MM.1S (cell line): ENCODE measurements at regions not wholly inside any gene's neighbourhood (a gene's known extent, or its start where the extent isn't known, plus 50 kb on each side); places are given as distances from the start of the nearest gene placed in this dataset.

Source experiments
- EZH2 ChIP-seq: fragments of 300-600 bp; sonication (generic); optimal IDR thresholded peaks from 2 replicates; pipeline ENCODE3; 2017; ENCODE audit warnings: low read depth, mild to moderate bottlenecking, antibody characterized with exemption, low read length, mixed read lengths
- EZH2phosphoT487 ChIP-seq: fragments of 300-600 bp; sonication (generic); IDR thresholded peaks from 2 replicates; pipeline ENCODE4 v1.6.1; 2018; ENCODE audit warnings: antibody characterized with exemption, low read length
- TF ChIP-seq, protein P1 (sequence below): fragments of 300-600 bp; sonication (generic); IDR thresholded peaks from 2 replicates; pipeline ENCODE4 v1.5.1; 2016; ENCODE audit warnings: antibody characterized with exemption, low read length, mixed read lengths

DNA sequence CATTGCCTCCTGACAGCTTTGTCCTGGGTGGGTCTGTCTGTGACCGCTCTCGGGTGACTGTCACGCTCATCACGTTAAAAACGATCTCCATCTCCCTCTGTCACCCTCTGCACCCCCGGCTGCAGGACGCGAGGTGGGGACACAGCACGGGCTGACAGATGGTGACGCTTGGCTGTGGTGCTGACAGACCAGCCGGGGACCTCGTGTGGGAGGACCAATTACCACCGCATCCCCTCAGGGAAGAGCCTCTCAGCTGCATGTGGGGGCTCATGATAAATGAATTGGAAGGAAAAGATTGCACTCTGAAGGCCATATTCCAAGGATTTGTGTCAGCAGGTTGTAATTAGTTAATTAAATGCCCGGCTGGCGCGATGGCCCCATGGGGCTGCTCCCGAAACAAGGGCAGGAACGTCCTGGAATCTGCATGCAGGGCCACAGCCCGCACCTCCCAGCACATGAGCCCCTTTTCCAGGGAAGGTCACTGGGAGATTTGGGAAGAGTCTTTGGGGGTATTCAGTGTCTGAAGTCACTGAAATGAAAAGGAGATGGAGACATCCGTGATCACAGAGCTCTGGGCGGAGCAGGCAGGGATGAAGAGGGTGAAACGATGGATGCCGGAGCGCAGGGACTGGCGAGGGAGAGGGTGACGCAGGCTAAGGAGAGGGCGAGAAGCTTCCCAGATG, 87.1 kb downstream of the ERMARD start:
- TF ChIP-seq, protein P1, sequence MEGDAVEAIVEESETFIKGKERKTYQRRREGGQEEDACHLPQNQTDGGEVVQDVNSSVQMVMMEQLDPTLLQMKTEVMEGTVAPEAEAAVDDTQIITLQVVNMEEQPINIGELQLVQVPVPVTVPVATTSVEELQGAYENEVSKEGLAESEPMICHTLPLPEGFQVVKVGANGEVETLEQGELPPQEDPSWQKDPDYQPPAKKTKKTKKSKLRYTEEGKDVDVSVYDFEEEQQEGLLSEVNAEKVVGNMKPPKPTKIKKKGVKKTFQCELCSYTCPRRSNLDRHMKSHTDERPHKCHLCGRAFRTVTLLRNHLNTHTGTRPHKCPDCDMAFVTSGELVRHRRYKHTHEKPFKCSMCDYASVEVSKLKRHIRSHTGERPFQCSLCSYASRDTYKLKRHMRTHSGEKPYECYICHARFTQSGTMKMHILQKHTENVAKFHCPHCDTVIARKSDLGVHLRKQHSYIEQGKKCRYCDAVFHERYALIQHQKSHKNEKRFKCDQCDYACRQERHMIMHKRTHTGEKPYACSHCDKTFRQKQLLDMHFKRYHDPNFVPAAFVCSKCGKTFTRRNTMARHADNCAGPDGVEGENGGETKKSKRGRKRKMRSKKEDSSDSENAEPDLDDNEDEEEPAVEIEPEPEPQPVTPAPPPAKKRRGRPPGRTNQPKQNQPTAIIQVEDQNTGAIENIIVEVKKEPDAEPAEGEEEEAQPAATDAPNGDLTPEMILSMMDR: no peak
- no peak for TF ChIP-seq EZH2
- TF ChIP-seq EZH2phosphoT487: no peak
